ENCODE measurements at regions not wholly inside any gene's neighbourhood (a gene's known extent, or its start where the extent isn't known, plus 50 kb on each side); places are given as distances from the start of the nearest gene placed in this dataset.

DNA sequence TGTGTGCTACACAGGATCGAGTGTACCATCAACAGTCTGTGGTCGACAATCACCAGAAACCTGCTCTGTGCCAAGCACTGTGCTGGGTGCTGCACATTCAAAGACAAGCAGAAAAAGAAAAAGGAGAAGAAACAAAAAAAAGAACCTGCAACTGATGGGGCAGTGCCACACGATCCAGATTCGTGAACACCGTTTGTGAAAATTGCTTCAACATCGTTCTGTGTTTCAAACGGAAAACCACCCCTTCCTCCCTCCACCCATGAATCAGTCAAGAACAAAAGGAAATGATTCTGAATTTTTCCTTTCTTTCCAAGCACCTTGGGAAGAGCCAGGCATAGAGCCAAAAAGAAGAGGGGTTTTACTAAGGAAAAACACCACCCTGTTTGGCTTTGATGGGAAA lies 129.2 kb upstream of the ARID1B start:
- no peak for TF ChIP-seq CTCF (IDR thresholded peaks at IDR 0.05; ENCODE audit: unreplicated experiment)
- Mint-ChIP-seq H3K36me3 (ENCODE audit: insufficient read depth, unreplicated experiment) (no peaks in the 10 kb centered on the region), H3K9me3 (ENCODE audit: low read depth, unreplicated experiment) (peaks cover 8% of the 10 kb centered on the region), H3K27ac (ENCODE audit: unreplicated experiment) (no peak overlapping the region), H3K4me1 (ENCODE audit: low read depth, unreplicated experiment) (no peaks in the 10 kb centered on the region), H3K27me3 (ENCODE audit: unreplicated experiment) (peaks cover 10% of the 10 kb centered on the region), H3K4me3 (ENCODE audit: low read depth, unreplicated experiment) (no peak overlapping the region)
- BruUV-seq (replicated peaks), result no TSS peak
- no peak for DNase-seq
- intact Hi-C loops (cut with micrococcal nuclease; ENCODE audit: unreplicated experiment), result no loop called here
- CTCF ChIA-PET, result no interaction called here

DNA sequence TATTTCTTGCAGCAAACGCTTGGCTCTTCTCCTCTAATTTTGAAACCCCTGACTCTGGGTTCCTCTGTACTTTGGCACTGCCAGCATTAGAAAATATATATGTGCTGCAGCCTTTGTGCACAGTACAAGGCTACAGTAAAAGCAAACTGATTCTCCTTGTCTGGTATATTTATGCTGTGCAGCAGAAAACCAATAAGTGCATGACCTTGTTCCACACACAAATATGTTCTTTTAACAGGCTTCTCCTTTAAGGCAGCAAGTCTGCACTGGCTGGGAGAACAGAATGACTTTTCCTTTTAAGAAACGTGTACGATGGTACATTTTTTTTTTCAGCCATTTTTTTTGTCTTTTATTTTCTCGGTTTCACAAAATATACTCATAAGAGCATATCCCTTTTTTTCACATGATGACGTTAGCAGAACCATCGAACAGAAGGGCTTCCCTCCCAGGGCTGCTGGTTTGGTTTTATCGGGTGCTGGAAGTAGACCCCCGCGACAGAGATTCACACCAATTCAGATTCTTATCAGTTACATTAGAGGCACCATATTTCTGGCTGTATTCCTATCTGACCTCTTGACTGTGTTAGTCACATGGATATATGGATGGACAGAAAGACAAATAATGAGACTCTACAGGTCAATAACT lies 129.9 kb upstream of the ARID1B start:
- BruUV-seq (replicated peaks), result no TSS peak
- H3K27me3 Mint-ChIP-seq (ENCODE audit: unreplicated experiment), result peaks cover 3% of the 10 kb centered on the region
- peaks cover 2% of the 10 kb centered on the region for H3K9me3 Mint-ChIP-seq (ENCODE audit: low read depth, unreplicated experiment)
- H3K27ac Mint-ChIP-seq (ENCODE audit: unreplicated experiment), result no peak overlapping the region
- H3K4me1 Mint-ChIP-seq (ENCODE audit: low read depth, unreplicated experiment), result no peaks in the 10 kb centered on the region
- H3K4me3 Mint-ChIP-seq (ENCODE audit: low read depth, unreplicated experiment), result no peak overlapping the region
- CTCF ChIA-PET, result no interaction called here
- H3K36me3 Mint-ChIP-seq (ENCODE audit: insufficient read depth, unreplicated experiment), result no peaks in the 10 kb centered on the region
- DNase-seq, result no peak
- intact Hi-C loops (cut with micrococcal nuclease; ENCODE audit: unreplicated experiment), result no loop called here
- TF ChIP-seq CTCF (IDR thresholded peaks at IDR 0.05; ENCODE audit: unreplicated experiment), result no peak

DNA sequence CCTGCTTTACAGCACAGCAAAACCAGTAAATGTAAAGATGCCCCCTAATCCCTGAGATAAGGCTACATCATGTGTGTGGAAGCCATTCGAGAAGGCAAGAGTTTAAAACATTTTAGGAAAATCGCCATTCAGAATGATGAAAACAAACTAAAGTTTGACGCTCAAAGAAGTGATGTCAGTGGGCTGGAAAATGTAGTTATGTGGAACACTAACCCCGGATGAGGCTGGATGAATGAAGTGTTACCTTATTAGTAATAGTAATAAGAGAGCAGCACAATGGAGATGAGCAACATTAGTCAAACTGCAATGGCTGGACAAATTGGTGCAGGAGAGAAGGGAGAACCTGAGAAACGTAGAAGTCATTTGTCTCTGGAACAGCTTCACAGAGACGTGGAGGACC lies 130.7 kb upstream of the ARID1B start:
- no TSS peak for BruUV-seq (replicated peaks)
- H3K27ac Mint-ChIP-seq (ENCODE audit: unreplicated experiment), result no peak overlapping the region
- CTCF ChIA-PET, result no interaction called here
- no peaks in the 10 kb centered on the region for H3K4me1 Mint-ChIP-seq (ENCODE audit: low read depth, unreplicated experiment)
- H3K9me3 Mint-ChIP-seq (ENCODE audit: low read depth, unreplicated experiment), result peaks cover 2% of the 10 kb centered on the region
- no peak for TF ChIP-seq CTCF (IDR thresholded peaks at IDR 0.05; ENCODE audit: unreplicated experiment)
- H3K27me3 Mint-ChIP-seq (ENCODE audit: unreplicated experiment), result no peaks in the 10 kb centered on the region
- no peaks in the 10 kb centered on the region for H3K36me3 Mint-ChIP-seq (ENCODE audit: insufficient read depth, unreplicated experiment)
- H3K4me3 Mint-ChIP-seq (ENCODE audit: low read depth, unreplicated experiment), result no peak overlapping the region
- intact Hi-C loops (cut with micrococcal nuclease; ENCODE audit: unreplicated experiment), result no loop called here
- DNase-seq, result no peak

DNA sequence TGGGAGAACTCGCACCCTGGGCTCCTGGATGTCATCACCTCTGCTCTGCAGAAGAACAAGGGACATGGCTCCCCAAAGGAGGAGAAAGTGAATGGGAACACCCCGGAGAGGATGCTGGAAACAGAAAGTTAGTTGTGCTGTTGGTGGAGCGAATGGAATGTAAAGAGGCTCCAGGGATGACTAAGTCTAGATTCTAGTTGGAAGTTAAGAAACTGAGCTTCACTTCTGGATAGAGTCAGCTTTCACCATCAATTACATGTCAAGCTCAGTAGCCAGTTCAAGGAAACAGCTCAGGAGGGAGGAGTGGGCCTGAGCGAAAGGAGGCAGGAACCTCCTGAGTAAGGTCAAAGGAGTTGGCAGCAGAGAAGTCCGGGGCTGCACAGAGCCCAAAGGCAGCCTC lies 132.1 kb upstream of the ARID1B start:
- no peak overlapping the region for H3K27ac Mint-ChIP-seq (ENCODE audit: unreplicated experiment)
- H3K4me3 Mint-ChIP-seq (ENCODE audit: low read depth, unreplicated experiment), result no peak overlapping the region
- DNase-seq, result no peak
- H3K4me1 Mint-ChIP-seq (ENCODE audit: low read depth, unreplicated experiment), result no peaks in the 10 kb centered on the region
- intact Hi-C loops (cut with micrococcal nuclease; ENCODE audit: unreplicated experiment), result no loop called here
- no TSS peak for BruUV-seq (replicated peaks)
- H3K27me3 Mint-ChIP-seq (ENCODE audit: unreplicated experiment), result no peaks in the 10 kb centered on the region
- no peak for TF ChIP-seq CTCF (IDR thresholded peaks at IDR 0.05; ENCODE audit: unreplicated experiment)
- no peaks in the 10 kb centered on the region for H3K36me3 Mint-ChIP-seq (ENCODE audit: insufficient read depth, unreplicated experiment)
- peaks cover 2% of the 10 kb centered on the region for H3K9me3 Mint-ChIP-seq (ENCODE audit: low read depth, unreplicated experiment)
- CTCF ChIA-PET, result no interaction called here
